Progenitor cell of endocrine pancreas (in vitro differentiated cells): ENCODE measurements at regions not wholly inside any gene's neighbourhood (a gene's known extent, or its start where the extent isn't known, plus 50 kb on each side); places are given as distances from the start of the nearest gene placed in this dataset.
"Not testable (repeated sequence)": the region's sequence is repeated elsewhere in the genome, so short reads cannot be mapped to it uniquely, and the experiment has no call there.

ENCODE experiments used
- DNase-seq: peaks from one replicate; pipeline ENCODE4 v3.0.0; 2021; ENCODE audit warnings: low spot score; ENCODE audit not compliant: unreplicated experiment
- H3K27ac Mint-ChIP-seq: 2 replicates; pipeline ENCODE4 v1.8.0; 2021; ENCODE audit warnings: mild to moderate bottlenecking, moderate library complexity, mixed read lengths
- H3K27me3 Mint-ChIP-seq: 2 replicates; pipeline ENCODE4 v1.8.0; 2021; ENCODE audit warnings: mixed read lengths
- H3K36me3 Mint-ChIP-seq: 2 replicates; pipeline ENCODE4 v1.8.0; 2022; ENCODE audit warnings: mixed read lengths; ENCODE audit not compliant: insufficient read depth
- H3K4me1 Mint-ChIP-seq: 2 replicates; pipeline ENCODE4 v1.8.0; 2021; ENCODE audit warnings: low read depth, mixed read lengths
- H3K4me3 Mint-ChIP-seq: 2 replicates; pipeline ENCODE4 v1.8.0; 2021; ENCODE audit warnings: low read depth, mild to moderate bottlenecking, moderate library complexity, mixed read lengths
- H3K9me3 Mint-ChIP-seq: 2 replicates; pipeline ENCODE4 v1.8.0; 2021; ENCODE audit warnings: low read depth, mixed read lengths
- CTCF ChIP-seq: fragments of 200-600 bp; sonication (generic); IDR thresholded peaks from one replicate; pipeline ENCODE4 v1.5.0; 2021; ENCODE audit warnings: antibody characterized with exemption, mild to moderate bottlenecking; ENCODE audit not compliant: unreplicated experiment

DNA sequence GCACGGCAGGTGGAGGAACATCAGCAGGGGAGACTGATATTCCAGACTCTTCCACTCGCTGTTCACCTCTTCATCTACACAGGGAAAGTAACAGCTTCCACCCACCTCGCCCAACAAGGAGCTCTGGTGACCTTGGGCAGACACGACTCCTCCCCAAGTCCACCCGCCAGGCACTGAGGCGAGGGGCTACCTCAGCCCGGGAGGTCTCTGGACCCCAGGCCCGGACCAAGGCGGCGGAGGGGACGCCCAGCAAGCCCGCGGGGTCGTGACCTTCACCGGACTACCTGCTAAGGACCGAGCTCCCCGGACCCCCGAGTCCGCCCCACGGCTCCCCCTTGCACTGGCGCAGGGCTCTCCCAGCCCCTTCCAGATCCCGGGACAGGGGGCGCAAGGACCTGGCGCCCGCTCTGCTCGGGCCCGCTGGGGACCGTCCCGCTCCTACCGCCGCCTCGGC is 70.2 kb upstream of the LPCAT1 start:
- Mint-ChIP-seq H3K27ac (no peak overlapping the region), H3K27me3 (no peaks in the 10 kb centered on the region), H3K9me3 (no peaks in the 10 kb centered on the region), H3K4me1 (peaks cover 16% of the 10 kb centered on the region), H3K4me3 (peak overlapping the region; percentile 84), H3K36me3 (peaks cover 17% of the 10 kb centered on the region)
- DNase-seq: no peak
- no peak for TF ChIP-seq CTCF

DNA sequence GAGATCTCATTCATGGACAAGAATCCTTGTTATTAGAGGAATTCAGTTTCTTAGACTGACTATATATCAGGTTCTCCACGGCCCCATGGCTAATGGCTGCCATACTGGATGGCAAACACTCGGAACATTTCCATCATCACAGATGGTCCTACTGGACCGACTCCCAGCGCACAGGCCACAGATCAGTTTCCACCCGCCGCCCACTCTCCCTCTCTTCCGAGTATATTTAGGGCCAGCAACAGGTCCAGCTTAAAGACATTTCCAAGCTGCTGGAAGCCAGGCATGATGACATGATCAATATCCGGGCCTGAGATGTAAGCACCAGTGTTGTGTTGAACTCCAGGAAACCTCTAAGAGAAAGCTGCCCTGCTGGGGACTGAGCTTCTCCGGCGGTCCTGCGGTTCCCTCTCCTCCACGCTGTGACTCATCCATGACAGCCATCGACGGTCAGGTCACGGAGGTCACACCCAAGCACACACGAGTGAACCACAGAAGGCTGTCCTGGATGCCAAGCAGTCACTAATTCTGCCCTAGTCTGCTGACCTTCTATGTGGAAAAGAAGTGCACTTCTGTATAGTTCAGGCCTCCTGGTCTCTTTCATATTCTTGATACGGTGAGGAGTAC is 64.4 kb upstream of the LPCAT1 start:
- H3K27me3 Mint-ChIP-seq, H3K4me1 Mint-ChIP-seq, H3K27ac Mint-ChIP-seq, H3K4me3 Mint-ChIP-seq, DNase-seq: not testable (repeated sequence)
- peaks cover 64% of the 10 kb centered on the region for H3K36me3 Mint-ChIP-seq
- peaks cover 14% of the 10 kb centered on the region for H3K9me3 Mint-ChIP-seq

DNA sequence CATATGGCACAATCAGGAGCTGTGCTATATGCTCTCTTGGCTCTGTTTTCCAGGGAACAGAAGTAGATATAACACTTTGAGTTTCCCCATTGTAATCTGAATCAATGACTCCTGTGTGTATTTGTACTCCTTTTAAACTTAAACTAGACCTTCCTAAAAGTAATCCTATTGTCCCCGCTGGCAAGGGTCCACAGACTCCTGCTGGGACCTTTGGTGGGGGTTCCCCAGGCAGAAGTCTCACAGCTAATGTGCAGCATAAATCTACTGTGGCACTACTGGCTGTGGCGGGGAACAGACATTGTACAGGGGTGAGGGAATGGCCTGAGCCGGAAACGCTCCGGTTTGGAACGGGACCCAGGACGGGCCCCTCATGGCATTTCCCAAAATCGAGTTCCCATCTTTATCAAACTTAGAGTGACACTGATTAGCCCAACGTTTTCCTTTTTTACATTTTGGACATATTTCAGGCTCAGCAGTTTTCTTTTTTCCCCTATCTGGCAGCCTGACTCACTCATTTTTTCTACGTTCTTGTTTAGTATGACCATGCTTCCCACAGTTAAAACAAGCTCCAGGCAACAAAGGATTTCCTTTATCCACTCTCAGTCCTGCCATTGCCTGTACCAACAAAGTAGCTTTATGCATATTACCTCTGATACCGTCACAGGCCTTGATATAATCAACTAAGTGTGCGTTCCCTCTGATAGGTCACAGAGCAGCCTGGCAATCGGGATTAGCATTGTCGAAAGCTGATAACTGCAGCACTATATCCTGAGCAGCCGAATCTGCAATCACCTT is 59.5 kb upstream of the LPCAT1 start:
- DNase-seq, H3K4me3 Mint-ChIP-seq, H3K27me3 Mint-ChIP-seq, H3K27ac Mint-ChIP-seq, H3K4me1 Mint-ChIP-seq: not testable (repeated sequence)
- Mint-ChIP-seq H3K9me3 (peaks cover 17% of the 10 kb centered on the region), H3K36me3 (peaks cover 79% of the 10 kb centered on the region)

GRCh38 chr5:1579389-1579788 is 55.6 kb upstream of the LPCAT1 start:
- not testable (repeated sequence) for DNase-seq, H3K27me3 Mint-ChIP-seq, H3K9me3 Mint-ChIP-seq, H3K4me1 Mint-ChIP-seq, H3K27ac Mint-ChIP-seq, H3K4me3 Mint-ChIP-seq
- peaks cover 63% of the 10 kb centered on the region for H3K36me3 Mint-ChIP-seq

GRCh38 chr5:1576851-1577250 is 53.1 kb upstream of the LPCAT1 start:
- not testable (repeated sequence) for H3K4me1 Mint-ChIP-seq, H3K27ac Mint-ChIP-seq, H3K27me3 Mint-ChIP-seq, H3K4me3 Mint-ChIP-seq, H3K9me3 Mint-ChIP-seq, DNase-seq
- H3K36me3 Mint-ChIP-seq: peaks cover 65% of the 10 kb centered on the region

- not testable (repeated sequence) for H3K27me3 Mint-ChIP-seq, H3K4me1 Mint-ChIP-seq, DNase-seq, H3K9me3 Mint-ChIP-seq, H3K27ac Mint-ChIP-seq, H3K4me3 Mint-ChIP-seq
- H3K36me3 Mint-ChIP-seq: peaks cover 62% of the 10 kb centered on the region
Measured at GRCh38 chr5:1575991-1576714, 52.4 kb upstream of the LPCAT1 start.

- not testable (repeated sequence) for H3K27ac Mint-ChIP-seq, DNase-seq, H3K4me1 Mint-ChIP-seq, H3K4me3 Mint-ChIP-seq, H3K9me3 Mint-ChIP-seq, H3K27me3 Mint-ChIP-seq
- peaks cover 62% of the 10 kb centered on the region for H3K36me3 Mint-ChIP-seq
Measured at GRCh38 chr5:1575491-1575890, 51.7 kb upstream of the LPCAT1 start.

- H3K9me3 Mint-ChIP-seq, H3K27ac Mint-ChIP-seq, H3K4me3 Mint-ChIP-seq, DNase-seq, H3K4me1 Mint-ChIP-seq, H3K27me3 Mint-ChIP-seq: not testable (repeated sequence)
- peaks cover 57% of the 10 kb centered on the region for H3K36me3 Mint-ChIP-seq
Measured at GRCh38 chr5:1574023-1574318, 50.2 kb upstream of the LPCAT1 start.

DNA sequence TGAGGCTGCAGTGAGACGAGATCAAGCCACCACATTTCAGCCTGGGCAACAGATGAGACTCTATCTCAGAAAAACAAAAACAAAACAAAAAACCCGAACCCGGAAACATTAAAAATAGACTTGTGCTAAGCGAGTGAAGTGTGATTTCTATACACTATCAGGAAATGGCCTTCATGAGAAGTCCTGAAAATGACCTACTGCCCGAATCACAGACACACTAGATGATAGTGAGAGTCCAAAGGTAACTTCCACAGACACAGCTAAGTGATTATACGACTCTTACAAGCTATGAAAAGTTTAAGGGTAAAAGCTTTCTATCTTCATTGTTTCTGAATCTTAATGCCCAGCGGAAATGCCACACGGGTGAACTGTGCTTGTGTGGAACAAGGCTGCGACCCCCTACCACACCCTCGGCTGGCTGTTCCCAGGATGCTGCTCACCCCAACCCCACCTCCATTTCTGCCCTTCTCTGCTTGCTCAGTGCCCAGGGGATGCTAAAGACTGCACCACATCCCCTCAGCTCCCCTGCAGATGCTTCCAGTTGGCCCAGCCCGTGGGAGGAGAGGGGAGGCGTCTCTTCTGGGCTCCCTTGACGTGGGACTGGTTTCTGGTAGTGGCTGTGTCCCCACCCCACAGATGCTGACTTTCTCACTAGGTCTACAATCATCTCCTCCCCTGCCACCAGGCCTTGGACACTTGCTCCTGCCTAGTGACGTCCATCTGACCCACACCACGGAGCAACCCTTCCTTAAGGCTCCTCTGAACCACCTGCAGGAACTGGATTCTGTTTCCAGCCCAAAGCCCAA is 49.7 kb upstream of the LPCAT1 start:
- DNase-seq: not testable (repeated sequence)
- peak overlapping the region; percentile 29 for H3K27ac Mint-ChIP-seq
- H3K36me3 Mint-ChIP-seq: peaks cover 54% of the 10 kb centered on the region

More for the DNA sequence above, 49.7 kb upstream of the LPCAT1 start:
- H3K27me3 Mint-ChIP-seq, H3K4me3 Mint-ChIP-seq, H3K4me1 Mint-ChIP-seq, H3K9me3 Mint-ChIP-seq: not testable (repeated sequence)
